Endodermal cell (in vitro differentiated cells): ENCODE measurements at regions not wholly inside any gene's neighbourhood (a gene's known extent, or its start where the extent isn't known, plus 50 kb on each side); places are given as distances from the start of the nearest gene placed in this dataset.

Experiments used
- DNase-seq: peaks from one replicate; pipeline ENCODE4 v3.0.0-alpha.2; 2017
- H3K27ac ChIP-seq: 2 replicates; pipeline ENCODE4 v1.5.1; 2013; ENCODE audit warnings: mild to moderate bottlenecking, low read depth, low read length, moderate library complexity
- H3K27me3 ChIP-seq: 2 replicates; pipeline ENCODE4 v1.6.1; 2013; ENCODE audit warnings: mild to moderate bottlenecking, low read length, moderate library complexity; ENCODE audit not compliant: insufficient read depth, control insufficient read depth, poor library complexity, severe bottlenecking
- H3K36me3 ChIP-seq: 2 replicates; pipeline ENCODE4 v1.7.0; 2013; ENCODE audit warnings: mild to moderate bottlenecking, low read length, moderate library complexity; ENCODE audit not compliant: control insufficient read depth, insufficient read depth
- H3K4me1 ChIP-seq: one replicate; pipeline ENCODE4 v1.7.0; 2013; ENCODE audit warnings: low read length; ENCODE audit not compliant: control insufficient read depth, insufficient read depth
- H3K4me3 ChIP-seq: 2 replicates; pipeline ENCODE4 v1.5.1; 2013; ENCODE audit warnings: mild to moderate bottlenecking, low read length, moderate library complexity
- H3K9ac ChIP-seq: 2 replicates; pipeline ENCODE4 v1.6.1; 2013; ENCODE audit warnings: mild to moderate bottlenecking, low read length, moderate library complexity; ENCODE audit not compliant: poor library complexity, severe bottlenecking; ENCODE audit errors: extremely low read depth
- H3K9me3 ChIP-seq: 2 replicates; pipeline ENCODE4 v1.6.1; 2013; ENCODE audit warnings: mild to moderate bottlenecking, low read length, moderate library complexity; ENCODE audit not compliant: control insufficient read depth
- H3K27ac Mint-ChIP-seq: 2 replicates; pipeline ENCODE4 v1.8.0; 2020; ENCODE audit warnings: mixed read lengths
- H3K27me3 Mint-ChIP-seq: 2 replicates; pipeline ENCODE4 v1.8.0; 2021; ENCODE audit warnings: mild to moderate bottlenecking, mixed read lengths; ENCODE audit not compliant: insufficient read depth
- H3K36me3 Mint-ChIP-seq: 2 replicates; pipeline ENCODE4 v1.8.0; 2020; ENCODE audit warnings: low read depth, mixed read lengths
- H3K4me1 Mint-ChIP-seq: 2 replicates; pipeline ENCODE4 v1.8.0; 2020; ENCODE audit warnings: mixed read lengths
- H3K4me3 Mint-ChIP-seq: 2 replicates; pipeline ENCODE4 v1.8.0; 2020; ENCODE audit warnings: mild to moderate bottlenecking, moderate library complexity, mixed read lengths
- H3K9me3 Mint-ChIP-seq: 2 replicates; pipeline ENCODE4 v1.8.0; 2020; ENCODE audit warnings: mild to moderate bottlenecking, mixed read lengths
- WGBS, 2 experiments: methylation state at CpG; one replicate each; pipeline versions ENCODE4 v1.1.5 to v1.1.7; 2013; ENCODE audit warnings: missing lambda C conversion rate in 2 of 2, mixed read lengths in 1 of 2; ENCODE audit not compliant: insufficient coverage in 1 of 2, insufficient read length in 1 of 2; 5-methylcytosine and 5-hydroxymethylcytosine counted together
- TF ChIP-seq, protein P1 (sequence below): fragments of 200-600 bp; sonication (generic); conservative IDR thresholded peaks from 2 replicates; pipeline ENCODE4 v1.5.0; 2021; ENCODE audit warnings: antibody characterized with exemption, mild to moderate bottlenecking

DNA sequence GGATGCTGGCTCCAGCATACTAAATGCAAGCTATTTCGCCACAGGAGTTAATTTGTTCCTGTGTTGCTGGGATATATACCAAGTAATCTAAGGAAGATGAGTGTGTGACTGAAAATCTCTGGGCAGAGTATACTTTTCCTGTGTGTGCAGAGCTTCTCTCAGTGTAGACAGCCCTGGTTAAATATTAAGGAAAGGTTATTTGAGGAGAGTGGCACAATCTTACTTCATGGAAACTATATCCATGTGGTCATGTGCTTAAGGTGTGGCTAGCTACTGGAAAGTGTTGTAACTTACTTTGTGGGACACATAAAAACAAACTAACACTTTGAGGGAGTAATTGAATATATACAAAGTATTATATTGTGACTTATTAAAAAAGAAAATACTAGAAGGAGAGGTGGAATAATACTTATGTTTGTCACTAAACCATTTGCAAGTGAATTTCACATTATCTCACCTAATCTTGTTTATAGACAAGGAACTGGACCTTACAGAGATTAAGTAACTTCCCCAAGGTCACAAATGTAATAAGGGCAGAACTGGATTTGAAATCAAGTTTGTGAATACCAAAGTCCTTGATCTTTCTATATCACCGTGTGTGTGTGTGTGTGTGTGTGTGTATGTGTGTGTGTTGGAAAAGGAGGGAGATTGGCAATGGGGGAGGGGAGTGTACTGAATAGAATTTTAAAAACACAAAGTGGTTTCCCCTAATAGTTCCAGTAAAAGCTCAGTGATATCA lies 408.2 kb upstream of the NR3C2 start:
- TF ChIP-seq, protein P1, sequence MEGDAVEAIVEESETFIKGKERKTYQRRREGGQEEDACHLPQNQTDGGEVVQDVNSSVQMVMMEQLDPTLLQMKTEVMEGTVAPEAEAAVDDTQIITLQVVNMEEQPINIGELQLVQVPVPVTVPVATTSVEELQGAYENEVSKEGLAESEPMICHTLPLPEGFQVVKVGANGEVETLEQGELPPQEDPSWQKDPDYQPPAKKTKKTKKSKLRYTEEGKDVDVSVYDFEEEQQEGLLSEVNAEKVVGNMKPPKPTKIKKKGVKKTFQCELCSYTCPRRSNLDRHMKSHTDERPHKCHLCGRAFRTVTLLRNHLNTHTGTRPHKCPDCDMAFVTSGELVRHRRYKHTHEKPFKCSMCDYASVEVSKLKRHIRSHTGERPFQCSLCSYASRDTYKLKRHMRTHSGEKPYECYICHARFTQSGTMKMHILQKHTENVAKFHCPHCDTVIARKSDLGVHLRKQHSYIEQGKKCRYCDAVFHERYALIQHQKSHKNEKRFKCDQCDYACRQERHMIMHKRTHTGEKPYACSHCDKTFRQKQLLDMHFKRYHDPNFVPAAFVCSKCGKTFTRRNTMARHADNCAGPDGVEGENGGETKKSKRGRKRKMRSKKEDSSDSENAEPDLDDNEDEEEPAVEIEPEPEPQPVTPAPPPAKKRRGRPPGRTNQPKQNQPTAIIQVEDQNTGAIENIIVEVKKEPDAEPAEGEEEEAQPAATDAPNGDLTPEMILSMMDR = no peak
- H3K27ac Mint-ChIP-seq = no peak overlapping the region
- no peaks in the 10 kb centered on the region for H3K36me3 Mint-ChIP-seq
- no peak overlapping the region for H3K4me3 Mint-ChIP-seq
- no peak for DNase-seq
- no peaks in the 10 kb centered on the region for H3K9me3 Mint-ChIP-seq
- H3K4me1 ChIP-seq = no peaks in the 10 kb centered on the region
- H3K4me1 Mint-ChIP-seq = no peaks in the 10 kb centered on the region
- H3K27me3 Mint-ChIP-seq = no peaks in the 10 kb centered on the region
- WGBS, 2 experiments = 80 to 100% methylated on average over 1 to 2 of the region's 2 CpGs
- no peaks in the 10 kb centered on the region for H3K27me3 ChIP-seq
- H3K9me3 ChIP-seq = no peaks in the 10 kb centered on the region
- no peak overlapping the region for H3K4me3 ChIP-seq
- H3K27ac ChIP-seq = no peak overlapping the region
- H3K9ac ChIP-seq = no peak overlapping the region
- H3K36me3 ChIP-seq = no peaks in the 10 kb centered on the region

DNA sequence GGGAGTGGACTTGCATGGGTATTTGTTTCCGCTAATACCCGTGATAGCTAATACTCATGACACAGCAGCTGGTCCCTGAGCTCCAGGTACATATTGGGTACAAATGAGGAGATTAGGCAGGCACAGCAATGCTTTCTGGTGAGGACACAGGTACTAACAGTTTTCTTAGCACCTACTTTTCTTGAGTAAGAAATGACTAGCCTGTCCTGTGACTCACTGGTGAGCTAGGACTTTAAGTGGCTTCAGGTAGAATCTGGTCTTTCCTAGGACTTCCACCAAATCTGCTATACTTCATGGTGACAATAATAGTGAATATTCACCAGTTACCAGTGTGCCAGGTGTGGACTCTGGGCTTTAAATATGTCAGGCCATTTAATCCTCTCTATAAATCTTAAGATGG lies 407.4 kb upstream of the NR3C2 start:
- Mint-ChIP-seq H3K4me3 (no peak overlapping the region), H3K9me3 (no peaks in the 10 kb centered on the region), H3K27me3 (no peaks in the 10 kb centered on the region), H3K36me3 (no peaks in the 10 kb centered on the region), H3K4me1 (no peaks in the 10 kb centered on the region), H3K27ac (no peak overlapping the region)
- Histone ChIP-seq H3K9me3 (no peaks in the 10 kb centered on the region), H3K36me3 (no peaks in the 10 kb centered on the region), H3K4me1 (no peaks in the 10 kb centered on the region), H3K27ac (no peak overlapping the region), H3K4me3 (no peak overlapping the region), H3K9ac (no peak overlapping the region), H3K27me3 (no peaks in the 10 kb centered on the region)
- TF ChIP-seq, protein P1 = no peak
- no peak for DNase-seq
- WGBS, 2 experiments = 97 to 100% methylated on average over 2 of the region's 2 CpGs

DNA sequence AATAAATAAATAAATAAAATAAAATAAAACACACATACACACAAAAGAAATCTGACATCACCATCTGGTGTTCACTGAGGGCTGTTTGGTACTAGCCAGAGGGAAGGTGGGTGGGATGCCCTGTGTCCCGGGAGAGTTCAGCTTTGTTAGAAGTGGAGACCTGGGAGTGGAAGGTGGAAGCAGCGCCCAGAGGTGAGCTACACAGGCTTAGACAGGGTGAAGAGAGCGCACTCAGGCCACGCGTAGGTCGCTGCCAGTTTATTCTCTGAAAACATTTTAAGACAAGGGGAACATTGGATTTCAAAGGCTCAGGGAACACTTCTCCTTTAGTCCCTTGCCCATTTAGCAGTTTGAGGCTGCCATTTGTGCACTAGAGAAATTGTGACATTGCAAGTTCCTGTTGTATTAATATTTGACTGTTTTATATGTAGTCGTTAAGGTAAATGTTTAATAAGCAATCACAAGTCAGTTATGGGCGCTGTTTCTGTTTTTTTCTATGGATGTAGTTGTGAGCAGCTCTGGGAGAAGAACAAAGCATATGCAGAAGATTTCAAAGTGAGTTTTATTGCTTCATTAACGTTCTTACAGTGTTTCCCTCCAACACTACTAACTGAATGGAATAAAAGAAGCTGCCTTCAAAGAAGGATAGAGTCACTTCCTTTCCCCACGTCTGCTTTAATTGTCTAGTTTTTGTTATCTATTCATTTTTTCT lies 405.5 kb upstream of the NR3C2 start:
- Histone ChIP-seq H3K27ac (no peak overlapping the region), H3K4me3 (no peak overlapping the region), H3K9me3 (no peaks in the 10 kb centered on the region), H3K27me3 (no peaks in the 10 kb centered on the region), H3K36me3 (no peaks in the 10 kb centered on the region), H3K9ac (no peak overlapping the region), H3K4me1 (no peaks in the 10 kb centered on the region)
- WGBS, 2 experiments = 92% methylated on average over 9 of the region's 10 CpGs
- Mint-ChIP-seq H3K4me1 (no peaks in the 10 kb centered on the region), H3K27ac (no peak overlapping the region), H3K4me3 (no peak overlapping the region), H3K27me3 (no peaks in the 10 kb centered on the region), H3K36me3 (no peaks in the 10 kb centered on the region), H3K9me3 (no peaks in the 10 kb centered on the region)
- DNase-seq = no peak
- TF ChIP-seq, protein P1 = no peak
